ENCODE measurements at regions not wholly inside any gene's neighbourhood (a gene's known extent, or its start where the extent isn't known, plus 50 kb on each side); places are given as distances from the start of the nearest gene placed in this dataset.
"Not testable (repeated sequence)": the region's sequence is repeated elsewhere in the genome, so short reads cannot be mapped to it uniquely, and the experiment has no call there.

GRCh38 chr7:69232445-69233376 lies 365.6 kb upstream of the AUTS2 start:
- no peak for DNase-seq

DNA sequence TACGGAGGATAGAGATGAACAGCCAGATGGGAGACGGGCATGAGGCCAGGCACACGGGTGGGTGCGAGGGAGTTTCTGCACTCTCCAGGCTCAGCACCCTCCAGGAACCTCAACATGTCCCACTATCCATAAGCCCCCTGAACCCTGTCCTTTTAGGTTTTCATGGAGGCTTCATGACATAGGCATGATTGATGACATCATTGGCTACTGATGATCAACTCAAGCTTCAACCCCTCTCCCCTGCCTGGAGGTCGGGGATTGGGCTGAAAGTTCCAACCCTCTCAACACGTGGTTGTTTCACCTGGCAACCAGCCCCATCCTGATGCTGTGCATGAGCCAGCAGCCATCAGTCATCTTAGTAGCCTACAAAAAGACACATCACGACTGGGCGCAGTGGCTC lies 360.7 kb upstream of the AUTS2 start:
- no peak for DNase-seq

- no peak for DNase-seq
Observed at GRCh38 chr7:69243016-69243415, 355.3 kb upstream of the AUTS2 start.

DNA sequence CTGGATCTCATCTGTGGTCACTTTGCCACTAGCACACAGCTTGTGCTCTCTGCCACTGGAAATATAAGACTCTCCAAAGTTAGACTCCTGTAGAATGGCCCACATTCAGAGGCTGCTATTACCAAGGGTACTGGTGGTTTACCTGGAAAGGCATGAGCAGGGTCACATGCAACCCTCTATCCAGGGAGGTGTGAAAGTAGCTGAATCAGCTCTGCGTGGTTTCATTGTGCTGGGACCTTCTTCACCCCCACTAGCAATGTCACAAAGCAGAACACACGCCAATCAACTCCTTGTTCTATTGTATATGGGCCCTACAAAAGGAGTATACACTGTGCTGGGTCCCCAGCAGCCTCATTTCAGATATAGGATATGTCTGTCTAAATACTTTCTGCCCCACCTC lies 353.6 kb upstream of the AUTS2 start:
- DNase-seq: no peak

DNA sequence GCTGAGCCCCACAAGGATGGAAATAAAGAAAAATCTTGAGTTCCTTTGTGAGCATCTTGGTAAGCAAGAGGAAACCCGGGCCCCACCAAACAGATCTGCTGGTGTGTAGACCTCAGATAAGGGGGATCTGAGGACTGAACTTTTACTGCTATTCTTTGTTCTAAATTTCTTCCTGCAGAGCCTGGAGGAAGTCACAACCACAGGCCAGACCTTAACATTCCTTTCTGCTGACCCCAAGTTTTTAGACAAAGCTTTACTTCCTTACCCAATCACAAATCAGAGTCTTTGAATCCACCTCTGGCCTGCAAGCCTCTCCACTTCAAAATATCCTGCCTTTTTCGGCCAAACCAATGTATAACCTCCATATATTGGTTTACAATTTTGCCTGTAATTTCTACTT lies 352.6 kb upstream of the AUTS2 start:
- DNase-seq: no peak

DNA sequence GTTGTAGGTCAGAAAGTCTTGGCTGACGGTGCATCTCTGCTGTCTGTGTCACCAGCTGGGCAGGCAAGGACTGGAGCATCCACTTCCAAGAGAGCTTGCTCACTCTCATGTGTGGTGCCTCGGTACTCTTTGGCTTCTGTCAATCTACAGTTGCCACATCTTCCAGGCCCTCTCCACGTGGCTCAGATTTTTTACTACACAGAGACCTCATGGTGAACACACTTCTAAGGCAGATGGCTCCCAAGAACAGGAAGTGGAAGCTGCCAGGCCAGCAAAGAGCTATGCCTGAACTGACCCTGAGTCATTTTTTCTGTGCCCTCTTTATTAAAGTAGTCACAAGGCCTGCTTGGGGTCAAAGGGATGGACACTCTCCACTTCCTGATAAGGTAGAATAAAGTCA lies 351.5 kb upstream of the AUTS2 start:
- DNase-seq: no peak

GRCh38 chr7:69248382-69248828 lies 349.9 kb upstream of the AUTS2 start:
- DNase-seq: not testable (repeated sequence)

- DNase-seq: no peak
Observed at GRCh38 chr7:69250958-69251357, 347.3 kb upstream of the AUTS2 start.

GRCh38 chr7:69254643-69255042 lies 343.6 kb upstream of the AUTS2 start:
- no peak for DNase-seq

- DNase-seq: no peak
Observed at GRCh38 chr7:69256634-69257081, 341.6 kb upstream of the AUTS2 start.

DNA sequence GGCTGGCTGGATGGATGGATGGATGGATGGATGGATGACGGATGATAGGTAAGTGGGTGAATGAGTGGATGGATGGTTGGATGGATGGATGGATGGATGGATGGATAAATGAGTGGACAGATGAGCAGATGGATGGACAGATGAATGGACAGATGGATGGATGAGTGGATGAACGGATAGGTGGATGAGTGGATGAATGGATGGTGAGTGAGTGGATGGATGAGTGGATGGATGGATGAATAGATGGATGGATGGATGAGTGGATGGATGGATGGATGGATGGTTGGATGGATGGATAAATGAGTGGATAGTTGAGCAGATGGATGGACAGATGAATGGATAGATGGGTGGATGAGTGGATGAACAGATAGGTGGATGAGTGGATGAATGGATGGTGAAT lies 340.7 kb upstream of the AUTS2 start:
- DNase-seq: no peak

DNA sequence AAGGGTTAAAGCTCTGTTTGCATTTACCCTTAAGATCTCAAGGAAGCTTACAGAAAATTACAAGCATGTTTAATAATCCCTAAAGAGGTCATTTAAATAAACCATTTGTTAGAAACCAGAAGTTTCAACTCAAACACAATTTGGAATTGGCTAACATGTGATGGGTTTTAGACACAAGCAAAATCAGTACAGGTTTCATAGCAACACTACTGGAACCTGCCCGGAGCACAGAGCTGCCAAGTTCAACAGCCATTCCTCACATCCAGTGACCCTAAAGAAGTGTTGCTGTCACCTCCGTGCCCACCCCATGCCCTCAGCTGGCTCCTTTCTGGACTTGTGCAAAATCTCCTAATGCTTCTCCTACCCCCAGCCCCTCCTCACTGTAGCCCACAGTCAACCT lies 338.8 kb upstream of the AUTS2 start:
- DNase-seq: no peak

GRCh38 chr7:69260023-69260422 lies 338.3 kb upstream of the AUTS2 start:
- DNase-seq: no peak

DNA sequence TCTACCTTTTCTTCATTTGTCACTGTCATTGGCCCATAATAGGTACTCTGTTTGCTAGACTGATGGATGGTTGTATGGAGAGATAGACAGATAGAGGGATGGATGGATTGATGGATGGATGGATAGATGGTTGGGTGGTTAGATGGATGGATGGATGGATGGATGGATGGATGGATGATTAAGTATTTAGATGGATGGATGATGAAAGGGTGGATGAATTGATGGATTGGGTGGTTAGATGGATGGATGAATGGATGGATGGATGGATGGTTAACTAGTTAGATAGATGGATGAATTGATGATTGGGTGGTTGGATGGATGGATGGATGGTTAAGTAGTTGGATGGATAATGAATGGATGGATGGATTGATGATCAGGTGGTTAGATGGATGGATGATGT lies 334.7 kb upstream of the AUTS2 start:
- DNase-seq: no peak

DNA sequence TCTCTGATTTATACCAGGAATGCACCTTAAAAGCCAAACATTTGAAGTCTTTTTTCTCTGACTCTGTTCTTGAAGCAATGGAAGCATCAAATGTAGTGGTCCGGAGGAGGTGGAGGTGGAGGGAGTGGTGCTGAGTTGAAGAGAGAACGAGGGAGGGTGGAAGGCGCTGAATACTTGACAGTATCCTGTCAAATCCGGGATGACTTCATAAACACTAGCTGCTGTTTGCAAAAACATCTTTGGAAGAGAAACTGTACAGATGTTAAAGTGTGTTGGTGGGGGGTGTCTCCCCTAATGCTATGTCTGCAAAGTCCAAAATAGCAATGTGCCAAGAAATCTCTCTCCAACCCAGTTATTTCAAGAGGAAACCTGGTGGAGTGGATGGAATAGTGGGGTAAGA lies 328.5 kb upstream of the AUTS2 start:
- DNase-seq: no peak

DNA sequence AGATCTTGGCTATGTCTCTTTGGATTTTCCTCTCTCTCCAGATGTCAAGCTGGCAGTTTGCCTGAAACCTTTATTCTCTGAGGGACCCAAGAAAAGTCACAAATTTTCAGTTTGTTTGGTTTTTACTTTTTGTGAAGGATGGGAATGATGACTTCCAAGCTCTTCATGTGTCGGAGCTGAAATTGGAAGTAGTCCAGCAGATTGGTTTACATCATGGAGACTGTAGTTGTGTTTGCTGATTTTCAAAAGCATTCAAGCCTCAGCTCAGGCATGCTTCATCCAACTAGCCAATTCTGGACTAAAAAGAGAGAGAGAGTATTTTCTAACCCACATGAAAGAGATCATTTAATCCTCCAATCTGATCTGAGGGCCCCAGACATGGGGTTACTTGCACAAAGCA lies 326.2 kb upstream of the AUTS2 start:
- DNase-seq: no peak

GRCh38 chr7:69276011-69276729 lies 322.1 kb upstream of the AUTS2 start:
- DNase-seq: no peak

DNA sequence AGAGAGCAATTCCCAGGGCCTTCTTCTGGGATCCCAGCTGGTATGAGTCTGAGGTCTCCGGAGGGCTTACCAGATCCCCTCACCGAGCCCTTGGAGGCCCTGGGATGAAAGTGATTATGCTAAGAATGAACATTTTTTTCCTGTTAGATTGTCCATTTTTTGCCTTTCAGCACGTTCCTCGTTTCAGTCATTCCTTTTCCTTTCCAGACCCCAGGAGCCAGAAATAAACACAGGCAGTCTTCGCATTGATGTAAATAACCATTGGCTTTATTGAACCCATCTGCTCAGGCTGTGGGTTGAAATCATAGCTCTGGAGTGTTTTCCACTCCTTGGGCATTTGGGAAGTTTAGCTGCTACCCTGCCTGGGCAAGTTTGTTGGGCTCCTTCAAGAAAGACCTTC lies 320.9 kb upstream of the AUTS2 start:
- no peak for DNase-seq

DNA sequence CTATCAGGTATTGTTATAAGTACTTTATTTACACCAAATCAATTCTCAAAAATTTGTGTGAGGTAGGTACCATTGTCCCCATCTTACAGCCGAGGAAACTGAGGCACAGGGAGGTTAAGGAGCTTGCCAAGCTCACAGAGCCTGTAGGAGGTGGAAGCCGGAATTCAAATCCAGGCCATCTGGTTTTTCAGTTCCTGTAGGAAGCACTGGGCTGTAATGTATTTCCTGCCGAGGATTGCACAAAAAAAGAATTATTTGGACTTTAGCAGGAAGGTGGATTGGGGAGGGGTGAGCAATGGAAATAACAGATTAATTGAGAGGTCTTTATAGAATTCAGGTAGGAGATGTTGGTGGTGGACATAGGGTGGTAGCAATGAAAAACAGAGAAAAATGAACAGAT lies 315.3 kb upstream of the AUTS2 start:
- no peak for DNase-seq

GRCh38 chr7:69283421-69283820 lies 314.9 kb upstream of the AUTS2 start:
- DNase-seq: no peak

DNA sequence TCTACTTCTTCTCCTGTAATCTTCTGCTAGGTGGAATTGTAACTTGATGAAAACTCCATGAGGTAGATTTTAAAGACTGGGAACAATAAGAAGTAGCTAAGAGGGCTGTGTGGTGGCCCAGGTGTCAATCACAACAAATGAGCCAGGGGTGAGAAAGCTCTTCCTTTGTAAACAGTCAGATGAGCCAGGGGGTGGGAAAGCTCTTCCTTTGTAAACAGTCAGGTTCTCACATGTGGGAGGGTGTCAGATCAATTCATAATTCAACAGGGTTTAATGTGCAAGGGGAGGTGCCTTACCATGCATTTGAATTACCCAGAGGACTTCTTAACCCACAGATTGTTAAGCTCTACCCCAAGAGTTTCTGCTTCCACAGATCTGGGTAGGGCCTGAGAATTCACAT lies 312.4 kb upstream of the AUTS2 start:
- DNase-seq: no peak

- DNase-seq: no peak
Observed at GRCh38 chr7:69295977-69296376, 302.3 kb upstream of the AUTS2 start.

- DNase-seq: no peak
Observed at GRCh38 chr7:69301253-69301652, 297.0 kb upstream of the AUTS2 start.

DNA sequence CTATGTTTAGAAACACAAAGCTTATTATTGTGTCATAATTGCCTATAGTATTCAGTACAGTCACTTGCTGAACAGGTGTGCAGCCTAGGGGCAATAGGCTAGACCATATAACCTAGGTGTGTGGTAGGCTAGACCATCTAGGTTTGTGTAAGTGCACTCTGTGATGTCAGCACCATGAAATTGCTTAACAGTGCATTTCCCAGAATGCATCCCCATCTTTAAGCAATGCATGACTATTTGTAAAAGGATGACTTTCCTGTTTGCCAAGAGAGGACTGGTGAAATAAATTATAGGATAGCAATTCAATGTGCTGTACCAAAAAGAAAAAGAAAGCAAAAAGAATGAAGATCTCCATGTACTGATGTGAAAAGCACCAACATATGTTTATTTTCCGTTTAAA lies 288.7 kb upstream of the AUTS2 start:
- no peak for DNase-seq

All from effector CD4-positive, alpha-beta T cell (primary cell).